H9 (cell line): ENCODE measurements at regions not wholly inside any gene's neighbourhood (a gene's known extent, or its start where the extent isn't known, plus 50 kb on each side); places are given as distances from the start of the nearest gene placed in this dataset.

Experiments
- DNase-seq: peaks from one replicate; pipeline ENCODE4 v3.0.0-alpha.2; 2017
- H2AFZ ChIP-seq: one replicate; pipeline ENCODE4 v1.6.1; 2013; ENCODE audit warnings: mild to moderate bottlenecking, low read length, control low read depth, moderate library complexity
- H2AK5ac ChIP-seq: 2 replicates; pipeline ENCODE4 v1.6.1; 2013; ENCODE audit warnings: low read length, control low read depth, mixed read lengths; ENCODE audit not compliant: insufficient read length
- H2BK120ac ChIP-seq: one replicate; pipeline ENCODE4 v1.6.1; 2013; ENCODE audit warnings: low read depth, mild to moderate bottlenecking, low read length, control low read depth, inconsistent platforms; ENCODE audit not compliant: poor library complexity, severe bottlenecking
- H2BK12ac ChIP-seq: 2 replicates; pipeline ENCODE4 v1.6.1; 2013; ENCODE audit warnings: low read length, control low read depth, mixed read lengths, low read depth; ENCODE audit not compliant: insufficient read length
- H2BK15ac ChIP-seq: 2 replicates; pipeline ENCODE4 v1.6.1; 2013; ENCODE audit warnings: low read depth, low read length, control low read depth
- H2BK20ac ChIP-seq: one replicate; pipeline ENCODE4 v1.6.1; 2013; ENCODE audit warnings: low read depth, mild to moderate bottlenecking, low read length, control low read depth, inconsistent platforms; ENCODE audit not compliant: poor library complexity, severe bottlenecking
- H2BK5ac ChIP-seq: 2 replicates; pipeline ENCODE4 v1.6.1; 2013; ENCODE audit warnings: low read length, control low read depth, mixed read lengths; ENCODE audit not compliant: insufficient read length
- H3K14ac ChIP-seq: 2 replicates; pipeline ENCODE4 v1.6.1; 2013; ENCODE audit warnings: low read length, control low read depth; ENCODE audit not compliant: insufficient read depth
- H3K18ac ChIP-seq: 2 replicates; pipeline ENCODE4 v1.6.1; 2013; ENCODE audit warnings: low read depth, mild to moderate bottlenecking, mixed read lengths, low read length, control low read depth; ENCODE audit not compliant: insufficient read length
- H3K23ac ChIP-seq: 2 replicates; pipeline ENCODE4 v1.6.1; 2013; ENCODE audit warnings: low read length, control low read depth, mixed read lengths, low read depth; ENCODE audit not compliant: insufficient read length
- H3K23me2 ChIP-seq: 2 replicates; pipeline ENCODE4 v1.6.1; 2013; ENCODE audit warnings: low read depth, mild to moderate bottlenecking, mixed read lengths, low read length, control low read depth; ENCODE audit not compliant: insufficient read length, poor library complexity, severe bottlenecking
- H3K27ac ChIP-seq: 2 replicates; pipeline ENCODE4 v1.5.1; 2013; ENCODE audit warnings: low read length, control low read depth, mixed read lengths, low read depth; ENCODE audit not compliant: insufficient read length
- H3K27me3 ChIP-seq: 2 replicates; pipeline ENCODE4 v1.6.1; 2013; ENCODE audit warnings: low read length, control low read depth, inconsistent platforms; ENCODE audit not compliant: insufficient read depth
- H3K4ac ChIP-seq: 2 replicates; pipeline ENCODE4 v1.6.1; 2013; ENCODE audit warnings: low read depth, mild to moderate bottlenecking, control low read depth, inconsistent platforms, low read length, moderate library complexity
- H3K4me1 ChIP-seq: 2 replicates; pipeline ENCODE4 v1.6.1; 2013; ENCODE audit warnings: low read length, control low read depth, inconsistent platforms; ENCODE audit not compliant: insufficient read depth
- H3K4me2 ChIP-seq: 2 replicates; pipeline ENCODE4 v1.6.1; 2013; ENCODE audit warnings: low read length, control low read depth, mixed read lengths; ENCODE audit not compliant: insufficient read length, insufficient read depth
- H3K56ac ChIP-seq: 2 replicates; pipeline ENCODE4 v1.6.1; 2013; ENCODE audit warnings: low read depth, mild to moderate bottlenecking, mixed read lengths, low read length, control low read depth; ENCODE audit not compliant: insufficient read length
- H3K79me1 ChIP-seq: 2 replicates; pipeline ENCODE4 v1.6.1; 2013; ENCODE audit warnings: low read depth, mild to moderate bottlenecking, moderate library complexity, low read length, control low read depth, inconsistent platforms; ENCODE audit not compliant: insufficient read depth, poor library complexity, severe bottlenecking
- H3K79me2 ChIP-seq: 2 replicates; pipeline ENCODE4 v1.6.1; 2013; ENCODE audit warnings: low read length, control low read depth, inconsistent platforms; ENCODE audit not compliant: insufficient read depth
- H3K9ac ChIP-seq: 2 replicates; pipeline ENCODE4 v1.6.1; 2013; ENCODE audit warnings: low read length, control low read depth, mixed read lengths; ENCODE audit not compliant: insufficient read length; ENCODE audit errors: extremely low read depth
- H3K9me3 ChIP-seq: one replicate; pipeline ENCODE4 v1.6.1; 2013; ENCODE audit warnings: low read depth, low read length, inconsistent platforms; ENCODE audit not compliant: control insufficient read depth
- H3T11ph ChIP-seq: one replicate; pipeline ENCODE4 v1.6.1; 2013; ENCODE audit warnings: mild to moderate bottlenecking, low read length, control low read depth, inconsistent platforms
- H4K20me1 ChIP-seq: one replicate; pipeline ENCODE4 v1.6.1; 2013; ENCODE audit not compliant: control insufficient read depth, insufficient read length, insufficient read depth
- H4K5ac ChIP-seq: 2 replicates; pipeline ENCODE4 v1.6.1; 2013; ENCODE audit warnings: low read depth, mild to moderate bottlenecking, mixed read lengths, low read length, control low read depth; ENCODE audit not compliant: insufficient read length
- H4K8ac ChIP-seq: replicated peaks from 2 replicates; pipeline ENCODE4 v1.6.1; 2013; ENCODE audit warnings: low read length, control low read depth, mixed read lengths, low read depth; ENCODE audit not compliant: insufficient read length
- H4K91ac ChIP-seq: 2 replicates; pipeline ENCODE4 v1.6.1; 2013; ENCODE audit warnings: low read depth, mild to moderate bottlenecking, moderate library complexity, mixed read lengths, low read length, control low read depth; ENCODE audit not compliant: insufficient read length
- H3K27ac Mint-ChIP-seq, 3 experiments: 2 replicates in 2 of 3; 3 replicates in 1 of 3; pipeline ENCODE4 v1.8.0; 2020 to 2021; ENCODE audit warnings: mixed read lengths in 3 of 3, mild to moderate bottlenecking in 1 of 3, moderate library complexity in 1 of 3
- H3K27me3 Mint-ChIP-seq: 2 replicates; pipeline ENCODE4 v1.8.0; 2021; ENCODE audit warnings: low read depth, mild to moderate bottlenecking, moderate library complexity, mixed read lengths
- H3K36me3 Mint-ChIP-seq, 3 experiments: 2 replicates in 2 of 3; 3 replicates in 1 of 3; pipeline ENCODE4 v1.8.0; 2020 to 2021; ENCODE audit warnings: low read depth in 3 of 3, mixed read lengths in 3 of 3; ENCODE audit not compliant: insufficient read depth in 1 of 3
- H3K4me1 Mint-ChIP-seq, 2 experiments: 2 replicates each; pipeline ENCODE4 v1.8.0; 2020; ENCODE audit warnings: mixed read lengths in 2 of 2
- H3K4me3 Mint-ChIP-seq, 2 experiments: 2 replicates in 1 of 2; 3 replicates in 1 of 2; pipeline ENCODE4 v1.8.0; 2020 to 2021; ENCODE audit warnings: mild to moderate bottlenecking in 2 of 2, mixed read lengths in 2 of 2, moderate library complexity in 1 of 2
- H3K9me3 Mint-ChIP-seq, 2 experiments: 2 replicates in 1 of 2; 3 replicates in 1 of 2; pipeline ENCODE4 v1.8.0; 2020; ENCODE audit warnings: mild to moderate bottlenecking in 2 of 2, mixed read lengths in 2 of 2, moderate library complexity in 1 of 2
- CTCF ChIP-seq: fragments of 200-600 bp; sonication (generic); conservative IDR thresholded peaks from 3 replicates; pipeline ENCODE4 v1.8.0; 2021; ENCODE audit warnings: antibody characterized with exemption, mild to moderate bottlenecking
- WGBS: extraction: QIAGEN DNeasy Blood & Tissue Kit; methylation state at CpG from one replicate; pipeline ENCODE4 v1.1.7; 2013; ENCODE audit warnings: missing lambda C conversion rate, low lambda C conversion rate, mixed read lengths; ENCODE audit not compliant: insufficient read length; ENCODE audit errors: extremely low coverage; 5-methylcytosine and 5-hydroxymethylcytosine counted together

- H4K5ac ChIP-seq = no peak overlapping the region
- DNase-seq = no peak
- H3K4me2 ChIP-seq = no peak overlapping the region
- no peaks in the 10 kb centered on the region for H3K23me2 ChIP-seq
- no peaks in the 10 kb centered on the region; a peak in 1 of 7 replicates for H3K36me3 Mint-ChIP-seq
- H4K91ac ChIP-seq = no peak overlapping the region
- no peak overlapping the region for H3K9ac ChIP-seq
- no peaks in the 10 kb centered on the region for H3K4me1 ChIP-seq
- no peak overlapping the region for H3K4me3 Mint-ChIP-seq
- H3K4ac ChIP-seq = no peak overlapping the region
- H2BK12ac ChIP-seq = no peak overlapping the region
- H3K18ac ChIP-seq = no peak overlapping the region
- H3K27ac Mint-ChIP-seq = no peak overlapping the region
- H2AK5ac ChIP-seq = no peak overlapping the region
- H4K8ac ChIP-seq = no peak overlapping the region
- H3K27me3 Mint-ChIP-seq = no peaks in the 10 kb centered on the region
- no peak overlapping the region for H2BK15ac ChIP-seq
- H3K4me1 Mint-ChIP-seq = no peaks in the 10 kb centered on the region; a peak in 1 of 4 replicates
- no CpG with 5 or more reads among the region's 3 CpGs for WGBS
- peaks cover 2 to 5% of the 10 kb centered on the region in 2 experiments; a peak in 3 of 5 replicates for H3K9me3 Mint-ChIP-seq
- H2BK20ac ChIP-seq = no peak overlapping the region
- no peak overlapping the region for H3K56ac ChIP-seq
- no peaks in the 10 kb centered on the region for H3K27me3 ChIP-seq
- no peak overlapping the region for H2BK5ac ChIP-seq
- no peak overlapping the region for H3T11ph ChIP-seq
- TF ChIP-seq CTCF = no peak
- no peaks in the 10 kb centered on the region for H3K79me1 ChIP-seq
- no peaks in the 10 kb centered on the region for H3K9me3 ChIP-seq
- H3K79me2 ChIP-seq = no peaks in the 10 kb centered on the region
- no peak overlapping the region for H3K14ac ChIP-seq
- no peak overlapping the region for H2AFZ ChIP-seq
- no peak overlapping the region for H3K23ac ChIP-seq
- no peak overlapping the region for H2BK120ac ChIP-seq
- no peak overlapping the region for H3K27ac ChIP-seq
- no peaks in the 10 kb centered on the region for H4K20me1 ChIP-seq
These were observed 329.5 kb downstream of the KCTD8 start for GRCh38 chr4:44118971-44119680.
